GM12892 (cell line): ENCODE measurements at regions not wholly inside any gene's neighbourhood (a gene's known extent, or its start where the extent isn't known, plus 50 kb on each side); places are given as distances from the start of the nearest gene placed in this dataset.

Experiments used
- POLR2A ChIP-seq: IDR thresholded peaks from 2 replicates; pipeline ENCODE4 v1.6.1; 2011; ENCODE audit warnings: low read depth, low read length, control low read depth
- TAF1 ChIP-seq: IDR thresholded peaks from 2 replicates; pipeline ENCODE4 v1.6.1; 2011; ENCODE audit warnings: low read depth, mild to moderate bottlenecking, control low read depth, low read length, borderline replicate concordance

DNA sequence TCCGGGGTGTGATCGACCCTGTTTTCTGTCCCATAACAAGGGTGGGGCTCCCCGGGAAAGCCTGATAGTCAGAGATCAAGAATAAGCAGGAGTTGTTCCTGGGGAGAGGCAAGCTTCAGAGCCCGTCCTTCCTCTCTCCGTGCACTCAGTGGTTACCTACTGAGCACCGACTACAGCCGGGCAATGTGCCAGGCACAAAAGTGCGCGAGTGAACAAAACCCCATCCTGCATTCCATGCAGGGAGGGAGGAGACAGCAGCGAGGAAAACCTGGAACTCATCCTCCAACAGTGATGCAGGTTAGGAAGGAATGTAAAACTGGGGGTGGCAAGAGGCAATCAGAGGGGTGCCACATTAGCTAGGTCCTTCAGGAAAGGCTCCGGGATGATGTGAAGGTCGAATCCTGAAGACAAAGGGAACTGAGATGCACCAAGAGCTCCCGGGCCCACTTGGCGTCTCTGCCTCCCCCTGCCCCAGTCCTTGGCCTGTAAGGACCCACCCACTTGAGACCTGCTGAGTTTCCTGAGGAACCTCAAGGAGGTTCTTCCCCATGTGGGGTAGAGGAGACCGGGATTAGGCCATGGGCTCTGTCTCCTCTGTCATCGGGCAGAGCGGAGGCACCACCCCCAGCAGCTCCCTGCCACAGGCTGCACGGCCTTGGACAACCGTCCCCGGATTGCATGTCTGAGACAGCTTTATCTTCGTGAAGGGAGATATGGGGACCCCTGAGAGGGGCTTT lies 198.2 kb downstream of the NDUFA10 start:
- TF ChIP-seq TAF1 (no peak), POLR2A (no peak)
